ENCODE measurements at regions not wholly inside any gene's neighbourhood (a gene's known extent, or its start where the extent isn't known, plus 50 kb on each side); places are given as distances from the start of the nearest gene placed in this dataset.

DNA sequence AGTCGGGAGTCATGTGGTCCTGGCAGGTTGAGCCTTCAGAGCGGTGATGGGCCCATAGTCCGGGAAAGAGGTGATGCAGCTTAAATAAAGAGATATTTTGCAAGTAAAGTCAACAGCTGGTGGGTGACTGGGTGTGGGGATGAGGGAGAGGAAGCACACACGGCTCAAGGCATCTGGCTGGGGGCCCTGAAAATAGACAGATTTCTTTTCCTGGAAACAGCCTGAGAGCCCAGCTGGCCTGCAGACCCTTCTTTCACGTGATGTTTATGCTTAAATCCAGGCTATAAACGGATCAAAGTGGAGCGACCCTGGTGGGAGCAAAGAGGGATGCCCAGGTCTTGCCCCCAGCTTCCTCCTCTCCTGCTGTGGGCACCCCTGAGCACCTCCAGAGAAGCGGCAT, 149.1 kb downstream of the TEX36 start:
- TF ChIP-seq, protein P1, sequence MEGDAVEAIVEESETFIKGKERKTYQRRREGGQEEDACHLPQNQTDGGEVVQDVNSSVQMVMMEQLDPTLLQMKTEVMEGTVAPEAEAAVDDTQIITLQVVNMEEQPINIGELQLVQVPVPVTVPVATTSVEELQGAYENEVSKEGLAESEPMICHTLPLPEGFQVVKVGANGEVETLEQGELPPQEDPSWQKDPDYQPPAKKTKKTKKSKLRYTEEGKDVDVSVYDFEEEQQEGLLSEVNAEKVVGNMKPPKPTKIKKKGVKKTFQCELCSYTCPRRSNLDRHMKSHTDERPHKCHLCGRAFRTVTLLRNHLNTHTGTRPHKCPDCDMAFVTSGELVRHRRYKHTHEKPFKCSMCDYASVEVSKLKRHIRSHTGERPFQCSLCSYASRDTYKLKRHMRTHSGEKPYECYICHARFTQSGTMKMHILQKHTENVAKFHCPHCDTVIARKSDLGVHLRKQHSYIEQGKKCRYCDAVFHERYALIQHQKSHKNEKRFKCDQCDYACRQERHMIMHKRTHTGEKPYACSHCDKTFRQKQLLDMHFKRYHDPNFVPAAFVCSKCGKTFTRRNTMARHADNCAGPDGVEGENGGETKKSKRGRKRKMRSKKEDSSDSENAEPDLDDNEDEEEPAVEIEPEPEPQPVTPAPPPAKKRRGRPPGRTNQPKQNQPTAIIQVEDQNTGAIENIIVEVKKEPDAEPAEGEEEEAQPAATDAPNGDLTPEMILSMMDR (conservative IDR thresholded peaks at IDR 0.05; ENCODE audit: low read length): no peak
- no peak for TF ChIP-seq EZH2phosphoT487 (IDR thresholded peaks at IDR 0.05; ENCODE audit: borderline replicate concordance, low read depth, low read length)

All from OCI-LY7 (cell line).